IMR-90 (cell line): ENCODE measurements at regions not wholly inside any gene's neighbourhood (a gene's known extent, or its start where the extent isn't known, plus 50 kb on each side); places are given as distances from the start of the nearest gene placed in this dataset.

Experiments used
- ATAC-seq: fragments of 200-7000 bp; cut with Tn5 transposase; 2 replicates; pipeline ENCODE4 v1.9.1; 2020; ENCODE audit warnings: low read depth, mild to moderate bottlenecking, moderate library complexity
- BruUV-seq: library from RNA; stranded (reverse); fragments of 400-500 nt; replicated peaks from 2 replicates; lab custom pipeline; 2021; lab: Mats Ljungman, UMichigan
- CTCF ChIA-PET: fragments of 300-600 bp; formaldehyde crosslinking; extraction: SDS; loops from one replicate; lab custom pipeline; 2021; ENCODE audit warnings: antibody characterized with exemption; lab: Yijun Ruan, JAX
- POLR2A ChIA-PET: fragments of 300-600 bp; sonication (Branson Sonifier 250); formaldehyde crosslinking; loops from one replicate; lab custom pipeline; 2022; ENCODE audit warnings: antibody characterized with exemption; ENCODE audit not compliant: unreplicated experiment; lab: Charles Lee
- DNase-seq: peaks from one replicate; pipeline ENCODE4 v3.0.0; 2013
- H2AFZ ChIP-seq: replicated peaks from 2 replicates; pipeline ENCODE3; 2013; ENCODE audit warnings: low read length, mild to moderate bottlenecking; ENCODE audit not compliant: poor library complexity
- H2AK5ac ChIP-seq: 2 replicates; pipeline ENCODE4 v1.6.1; 2013; ENCODE audit warnings: low read depth, low read length, inconsistent platforms
- H2AK9ac ChIP-seq: replicated peaks from 2 replicates; pipeline ENCODE3; 2013; ENCODE audit warnings: mild to moderate bottlenecking, low read depth, low read length, moderate library complexity; ENCODE audit not compliant: poor library complexity
- H2BK120ac ChIP-seq: 2 replicates; pipeline ENCODE4 v1.6.1; 2013; ENCODE audit warnings: low read depth, low read length, inconsistent platforms
- H2BK15ac ChIP-seq: 3 replicates; pipeline ENCODE4 v1.6.1; 2013; ENCODE audit warnings: low read depth, low read length, inconsistent platforms
- H2BK20ac ChIP-seq: 2 replicates; pipeline ENCODE4 v1.6.1; 2013; ENCODE audit warnings: low read depth, mild to moderate bottlenecking, inconsistent platforms, low read length, moderate library complexity
- H2BK5ac ChIP-seq: 2 replicates; pipeline ENCODE4 v1.6.1; 2013; ENCODE audit warnings: mild to moderate bottlenecking, low read depth, low read length, inconsistent platforms; ENCODE audit not compliant: poor library complexity, severe bottlenecking
- H3K14ac ChIP-seq: replicated peaks from 2 replicates; pipeline ENCODE4 v1.6.1; 2013; ENCODE audit warnings: low read depth, low read length, inconsistent platforms
- H3K18ac ChIP-seq: 2 replicates; pipeline ENCODE4 v1.6.1; 2013; ENCODE audit warnings: low read depth, low read length, control low read depth
- H3K23ac ChIP-seq: 2 replicates; pipeline ENCODE4 v1.6.1; 2013; ENCODE audit warnings: low read depth, low read length, inconsistent platforms
- H3K27ac ChIP-seq: 2 replicates; pipeline ENCODE4 v1.5.1; 2013; ENCODE audit warnings: mild to moderate bottlenecking, control low read depth, low read length; ENCODE audit not compliant: insufficient read depth
- H3K27me3 ChIP-seq: 2 replicates; pipeline ENCODE4 v1.6.1; 2013; ENCODE audit warnings: low read length; ENCODE audit not compliant: control insufficient read depth, insufficient read depth
- H3K36me3 ChIP-seq: 2 replicates; pipeline ENCODE4 v1.6.1; 2013; ENCODE audit warnings: low read length, mixed read lengths; ENCODE audit not compliant: control insufficient read depth, insufficient read depth
- H3K4ac ChIP-seq: 2 replicates; pipeline ENCODE4 v1.6.1; 2013; ENCODE audit warnings: low read depth, low read length, inconsistent platforms
- H3K4me1 ChIP-seq: 2 replicates; pipeline ENCODE4 v1.6.1; 2013; ENCODE audit warnings: low read length, mixed read lengths; ENCODE audit not compliant: control insufficient read depth, insufficient read depth
- H3K4me2 ChIP-seq: 2 replicates; pipeline ENCODE4 v1.6.1; 2013; ENCODE audit warnings: low read depth, mild to moderate bottlenecking, control low read depth, low read length, moderate library complexity
- H3K4me3 ChIP-seq: 2 replicates; pipeline ENCODE4 v1.5.1; 2013; ENCODE audit warnings: low read depth, mild to moderate bottlenecking, control low read depth, low read length, moderate library complexity; ENCODE audit not compliant: insufficient read depth
- H3K56ac ChIP-seq: 2 replicates; pipeline ENCODE4 v1.6.1; 2013; ENCODE audit warnings: low read length, inconsistent platforms; ENCODE audit not compliant: insufficient read depth; ENCODE audit errors: extremely low read depth
- H3K79me1 ChIP-seq, 2 experiments: 2 replicates each; pipeline ENCODE4 v1.6.1; 2013; ENCODE audit warnings: low read length in 2 of 2, inconsistent platforms in 1 of 2, low read depth in 1 of 2
- H3K9ac ChIP-seq: 2 replicates; pipeline ENCODE4 v1.6.1; 2013; ENCODE audit warnings: low read depth, low read length, control low read depth
- H3K9me1 ChIP-seq: 2 replicates; pipeline ENCODE4 v1.6.1; 2013; ENCODE audit warnings: low read length, inconsistent platforms; ENCODE audit not compliant: insufficient read depth
- H3K9me3 ChIP-seq: 2 replicates; pipeline ENCODE4 v1.6.1; 2013; ENCODE audit warnings: low read length; ENCODE audit not compliant: control insufficient read depth, insufficient read depth
- H4K20me1 ChIP-seq: 2 replicates; pipeline ENCODE4 v1.6.1; 2013; ENCODE audit warnings: low read length, inconsistent platforms; ENCODE audit not compliant: insufficient read depth
- H4K5ac ChIP-seq: 2 replicates; pipeline ENCODE4 v1.6.1; 2013; ENCODE audit warnings: mild to moderate bottlenecking, low read depth, low read length, control low read depth
- H4K8ac ChIP-seq, 2 experiments: 2 replicates each; pipeline ENCODE4 v1.6.1; 2013; ENCODE audit warnings: low read depth in 2 of 2, low read length in 2 of 2, control low read depth in 1 of 2, inconsistent platforms in 1 of 2
- H4K91ac ChIP-seq: 2 replicates; pipeline ENCODE4 v1.6.1; 2013; ENCODE audit warnings: low read depth, low read length, inconsistent platforms; ENCODE audit not compliant: insufficient read depth
- MXI1 ChIP-seq: IDR thresholded peaks from 2 replicates; pipeline ENCODE4 v1.6.1; 2012; ENCODE audit warnings: low read depth, mild to moderate bottlenecking, low read length, moderate library complexity, borderline replicate concordance
- RCOR1 ChIP-seq: IDR thresholded peaks from 2 replicates; pipeline ENCODE4 v1.6.1; 2012; ENCODE audit warnings: mild to moderate bottlenecking, low read length, improper control_type of control experiment; ENCODE audit not compliant: insufficient replicate concordance
- WGBS, 2 experiments: methylation state at CpG; one replicate each; pipeline versions ENCODE4 v1.1.5 to v1.1.7; 2013; ENCODE audit warnings: missing lambda C conversion rate in 2 of 2; ENCODE audit not compliant: insufficient read length in 1 of 2; ENCODE audit errors: extremely low coverage in 2 of 2; 5-methylcytosine and 5-hydroxymethylcytosine counted together
- dilution Hi-C: fragments of 300-500 bp; cut with HindIII; formaldehyde crosslinking; loops from one replicate; pipeline ENCODE4 v1.14.3; 2018; ENCODE audit warnings: low sequenced_read_pairs; ENCODE audit not compliant: unreplicated experiment
- in situ Hi-C: fragments of 300-500 bp; cut with MboI; formaldehyde crosslinking; loops from 3 replicates; pipeline ENCODE4 v1.14.3; 2019; ENCODE audit warnings: low sequenced_read_pairs, inconsistent platforms, mixed read lengths
- intact Hi-C: fragments of 100-400 bp; cut with micrococcal nuclease; formaldehyde crosslinking; loops from 2 replicates; pipeline ENCODE4 v1.10.0; 2022

- H3K4me1 ChIP-seq = no peaks in the 10 kb centered on the region
- no peak overlapping the region for H2AK9ac ChIP-seq
- H2BK20ac ChIP-seq = no peak overlapping the region
- H3K9ac ChIP-seq = no peak overlapping the region
- TF ChIP-seq RCOR1 (no peak), MXI1 (no peak)
- H4K91ac ChIP-seq = no peak overlapping the region
- H2AK5ac ChIP-seq = no peak overlapping the region
- dilution Hi-C loops = no loop called here
- H3K14ac ChIP-seq = no peak overlapping the region
- no peak overlapping the region for H2BK5ac ChIP-seq
- in situ Hi-C loops = no loop called here
- CTCF ChIA-PET = no interaction called here
- no peaks in the 10 kb centered on the region for H3K36me3 ChIP-seq
- no peaks in the 10 kb centered on the region for H3K79me1 ChIP-seq
- H3K9me1 ChIP-seq = no peaks in the 10 kb centered on the region
- no peak overlapping the region for H4K8ac ChIP-seq
- no peak overlapping the region for H3K27ac ChIP-seq
- no peak for ATAC-seq
- no peaks in the 10 kb centered on the region; the same call in none of the 2 replicates for H3K27me3 ChIP-seq
- POLR2A ChIA-PET = interaction anchor here (0.5 kb wide), 1 partner anchor 390 kb away, joined by 18 read pairs; no protein-coding TSS in a partner anchor
- H3K9me3 ChIP-seq = no peaks in the 10 kb centered on the region
- intact Hi-C loops = no loop called here
- no peaks in the 10 kb centered on the region for H4K20me1 ChIP-seq
- DNase-seq = no peak
- H3K4me2 ChIP-seq = no peak overlapping the region
- no peak overlapping the region for H3K56ac ChIP-seq
- H2BK15ac ChIP-seq = no peak overlapping the region
- no TSS peak for BruUV-seq
- no peak overlapping the region for H3K4ac ChIP-seq
- no peak overlapping the region for H2BK120ac ChIP-seq
- WGBS, 2 experiments = no CpG with 5 or more reads among the region's 2 CpGs
- no peak overlapping the region for H4K5ac ChIP-seq
- no peak overlapping the region for H3K23ac ChIP-seq
- H3K4me3 ChIP-seq = no peak overlapping the region
- no peak overlapping the region for H2AFZ ChIP-seq
- no peak overlapping the region for H3K18ac ChIP-seq
Observed at GRCh38 chr4:151997461-151997860, 236.7 kb upstream of the GATB start.
